GM18861 (cell line): ENCODE measurements at regions not wholly inside any gene's neighbourhood (a gene's known extent, or its start where the extent isn't known, plus 50 kb on each side); places are given as distances from the start of the nearest gene placed in this dataset.

ENCODE experiments used
- ATAC-seq: cut with Tn5 transposase; IDR thresholded peaks from one replicate; pipeline ENCODE4 v1.9.1; 2021; ENCODE audit not compliant: unreplicated experiment

DNA sequence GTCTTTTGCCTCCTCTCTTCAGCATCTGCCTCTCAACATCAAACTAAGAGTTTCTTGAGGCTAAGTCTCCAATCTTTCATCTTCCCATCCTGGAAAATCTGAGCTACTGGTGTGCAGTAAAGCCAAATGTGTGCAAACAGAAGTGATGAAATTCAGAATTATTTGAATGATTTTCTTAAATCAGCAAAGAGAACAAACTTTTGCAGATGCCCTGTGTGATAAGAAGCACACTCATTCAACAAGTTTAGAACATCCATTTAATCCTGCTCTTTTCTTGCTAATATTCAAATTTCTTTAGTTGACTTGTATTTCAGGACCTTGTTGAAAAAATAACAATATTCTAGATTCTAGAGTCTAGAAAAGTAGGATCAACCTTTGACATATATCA, 1374.9 kb upstream of the CELF4 start:
- peak; percentile 30 for ATAC-seq

DNA sequence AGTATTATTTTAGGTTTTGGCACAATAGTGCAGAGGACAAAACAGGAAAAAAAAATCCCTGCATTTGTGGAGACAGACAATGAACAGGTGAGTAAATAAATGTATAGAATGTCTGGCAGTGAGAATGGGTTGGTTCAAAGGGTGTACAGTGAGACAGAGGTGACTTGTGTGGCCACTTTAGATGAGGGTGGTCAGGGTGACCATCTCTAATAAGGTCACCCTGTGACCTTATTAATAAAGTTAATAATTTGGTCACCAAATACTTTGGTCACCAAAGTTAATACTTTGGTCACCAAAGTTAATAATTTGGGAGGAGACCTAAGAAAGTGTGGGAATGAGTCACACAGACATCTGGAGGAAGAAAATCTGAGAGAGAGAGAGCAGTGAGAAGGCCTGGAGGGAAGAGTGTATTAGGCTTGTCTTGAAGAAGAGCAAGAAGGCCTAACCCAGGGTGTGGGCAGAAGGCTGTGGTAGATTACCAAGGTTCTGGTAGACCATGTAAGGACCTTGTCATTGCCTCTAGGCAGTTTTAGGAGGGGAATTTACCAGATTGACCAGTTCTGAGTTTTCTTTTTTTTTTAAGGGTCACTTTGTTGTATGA, 1368.4 kb upstream of the CELF4 start:
- peak; percentile 87 for ATAC-seq

DNA sequence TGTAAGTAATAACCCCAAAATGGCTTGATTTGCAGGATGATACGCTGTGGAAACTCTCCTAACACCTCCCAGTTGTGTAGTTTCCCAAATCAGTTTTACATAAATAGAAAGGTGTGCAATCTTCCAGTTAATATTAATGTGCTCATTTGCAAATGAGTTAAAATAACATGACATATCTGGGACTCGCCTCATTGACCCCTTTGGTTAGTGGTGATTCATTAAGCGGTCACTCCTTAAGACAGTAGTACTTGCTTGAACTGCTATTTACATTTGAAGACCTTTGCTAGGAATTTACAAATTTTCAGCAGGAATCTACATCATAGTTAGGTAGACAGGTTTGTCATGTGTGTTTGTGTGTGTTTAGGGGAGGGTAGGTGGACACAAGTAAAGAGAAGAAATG, 1367.7 kb upstream of the CELF4 start:
- peak; percentile 33 for ATAC-seq

DNA sequence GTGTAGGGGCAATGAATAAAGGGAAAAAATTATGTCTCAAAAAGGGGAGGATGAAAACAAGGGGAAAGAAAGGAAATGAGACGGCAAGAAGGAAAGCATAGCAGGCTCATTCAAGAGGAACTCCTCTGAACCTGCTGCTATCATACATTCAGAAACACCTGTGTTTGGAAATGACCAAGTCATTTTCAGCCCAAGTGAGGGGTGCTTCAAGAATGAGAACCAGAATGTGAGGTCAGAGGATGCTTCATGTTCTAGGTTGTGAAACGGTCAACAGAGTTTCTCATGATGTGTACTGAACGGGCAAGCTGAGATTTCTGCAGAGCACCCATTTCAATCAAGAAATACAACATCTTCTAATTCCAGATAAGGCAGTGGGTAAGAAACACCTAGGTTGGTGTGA, 1367.2 kb upstream of the CELF4 start:
- peak; percentile 37 for ATAC-seq

DNA sequence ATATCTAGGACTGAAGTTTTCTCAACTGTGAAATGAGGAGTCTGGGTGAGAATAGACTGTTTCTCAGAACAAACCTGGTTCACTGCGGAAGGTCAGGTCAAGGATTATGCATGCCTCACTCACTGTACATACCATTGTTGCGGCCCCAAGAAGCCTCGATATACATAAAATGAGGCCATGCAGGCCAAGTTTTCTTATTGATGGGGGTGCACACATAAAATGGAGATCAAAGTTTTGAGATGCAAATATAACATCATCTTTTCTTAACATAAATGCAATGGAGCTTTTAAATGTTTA, 1366.1 kb upstream of the CELF4 start:
- no peak for ATAC-seq

DNA sequence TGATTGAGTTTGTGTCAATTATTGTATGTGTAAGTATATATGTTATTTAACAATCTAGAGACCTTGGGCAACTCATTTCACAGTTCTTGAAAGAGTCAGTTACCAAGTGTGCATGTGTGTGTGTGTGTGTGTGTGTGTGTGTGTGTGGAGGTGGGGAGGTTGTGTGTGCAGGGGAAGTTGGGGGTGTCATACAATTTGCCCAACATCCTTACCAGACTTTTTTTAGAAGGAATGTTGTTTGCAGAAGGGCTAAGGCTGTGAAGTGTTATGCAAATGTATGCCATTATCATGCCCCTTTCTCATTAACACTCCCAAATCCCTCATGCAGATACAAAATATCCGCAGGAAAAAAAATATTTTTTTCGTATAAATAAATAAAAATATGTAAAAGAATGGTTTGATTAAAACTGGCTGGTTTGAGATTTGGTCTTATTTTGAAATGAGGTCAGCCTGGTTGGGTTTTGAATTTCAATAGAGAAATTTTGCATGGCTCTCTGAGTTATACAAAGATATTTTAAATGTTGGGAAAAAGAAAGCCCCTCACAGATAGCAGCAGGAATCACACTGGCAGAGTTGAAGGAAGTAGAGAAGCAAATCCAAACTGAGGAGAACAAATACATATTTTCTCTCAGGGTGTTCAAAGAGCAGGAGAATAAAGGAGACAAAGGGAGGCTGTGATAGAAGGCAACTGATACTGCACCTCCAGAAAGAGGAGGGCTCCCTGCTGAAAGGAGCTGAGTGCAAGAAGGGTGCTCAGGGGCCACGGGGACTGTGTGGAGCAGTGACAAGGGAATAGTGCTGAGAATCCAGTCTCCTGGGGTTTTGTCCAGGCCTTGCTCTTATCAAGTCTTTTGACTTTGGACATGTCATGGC, 1365.5 kb upstream of the CELF4 start:
- ATAC-seq: no peak

DNA sequence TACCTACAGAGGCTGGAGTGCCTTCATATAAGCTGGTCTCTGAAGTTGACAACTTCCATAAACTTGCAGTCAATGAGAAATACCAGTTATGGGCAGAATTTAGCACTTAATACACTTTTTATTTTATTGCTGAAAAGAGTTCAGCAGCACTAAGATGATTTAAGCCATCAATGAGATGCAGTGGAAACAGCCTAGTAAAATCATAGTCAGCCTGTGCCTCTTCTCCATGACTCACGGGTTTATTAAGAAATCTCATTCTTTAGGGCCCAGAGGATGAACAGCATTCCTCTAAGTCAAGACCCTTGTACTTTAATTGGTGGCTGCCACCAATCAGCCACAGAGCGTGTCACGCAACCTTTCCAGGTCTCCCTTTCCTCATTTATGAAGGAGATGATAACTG, 1357.9 kb upstream of the CELF4 start:
- no peak for ATAC-seq

DNA sequence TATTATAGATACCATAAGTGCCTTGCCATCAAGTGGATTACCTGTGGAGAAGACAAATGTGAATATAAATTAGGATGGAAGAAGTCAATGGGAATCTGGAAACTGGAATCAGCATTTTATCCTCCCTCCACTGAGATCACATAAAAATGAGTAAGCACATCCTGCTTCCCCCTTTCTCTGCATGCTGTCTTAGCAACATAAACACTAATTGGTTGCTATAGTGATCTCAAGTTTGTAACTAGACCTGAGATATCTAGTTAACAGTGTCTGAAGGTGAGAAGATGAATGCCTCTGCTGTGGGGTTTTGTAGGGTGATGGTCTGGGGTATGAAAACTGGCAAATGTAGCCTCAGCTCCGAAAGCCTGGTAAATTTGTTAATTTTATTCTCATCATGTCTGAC, 1357.5 kb upstream of the CELF4 start:
- ATAC-seq: no peak

DNA sequence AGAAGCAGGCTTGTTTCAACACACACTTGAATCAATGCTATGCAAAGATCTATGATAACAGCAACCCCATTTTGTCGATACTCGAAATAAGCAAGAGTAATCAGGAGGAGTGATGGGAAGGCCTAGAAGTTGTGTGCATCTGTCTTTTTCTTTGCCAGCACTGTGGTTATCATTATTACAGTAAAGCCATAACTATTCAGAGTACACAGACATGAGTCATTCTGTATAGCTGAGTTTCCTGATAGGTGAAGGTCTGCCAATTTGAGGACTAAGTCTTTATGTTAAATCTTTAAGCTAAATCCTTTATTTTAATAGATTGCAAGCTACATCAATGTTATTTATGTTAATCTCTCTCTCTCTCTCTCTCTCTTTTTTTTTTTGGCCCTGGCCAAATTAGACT, 1344.4 kb upstream of the CELF4 start:
- no peak for ATAC-seq

DNA sequence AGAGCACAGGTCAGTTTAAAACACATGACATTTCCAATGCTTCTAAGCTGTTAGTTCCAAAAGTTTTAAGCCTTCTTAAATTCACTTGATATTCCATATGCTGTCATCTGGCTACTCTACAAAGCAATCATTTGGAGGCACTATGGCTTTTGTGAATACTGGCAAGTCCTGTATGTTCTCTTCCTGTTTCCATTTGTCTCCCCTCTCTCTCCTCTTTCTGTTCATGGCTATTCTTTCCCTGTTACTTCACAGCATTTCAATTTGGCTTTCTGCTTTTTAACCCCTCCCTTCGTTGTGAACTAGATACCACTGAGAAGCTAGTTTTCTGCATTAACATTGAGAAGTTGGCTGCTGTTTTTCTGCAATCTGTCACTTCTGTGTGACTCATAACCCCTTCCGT, 1337.2 kb upstream of the CELF4 start:
- ATAC-seq: no peak

DNA sequence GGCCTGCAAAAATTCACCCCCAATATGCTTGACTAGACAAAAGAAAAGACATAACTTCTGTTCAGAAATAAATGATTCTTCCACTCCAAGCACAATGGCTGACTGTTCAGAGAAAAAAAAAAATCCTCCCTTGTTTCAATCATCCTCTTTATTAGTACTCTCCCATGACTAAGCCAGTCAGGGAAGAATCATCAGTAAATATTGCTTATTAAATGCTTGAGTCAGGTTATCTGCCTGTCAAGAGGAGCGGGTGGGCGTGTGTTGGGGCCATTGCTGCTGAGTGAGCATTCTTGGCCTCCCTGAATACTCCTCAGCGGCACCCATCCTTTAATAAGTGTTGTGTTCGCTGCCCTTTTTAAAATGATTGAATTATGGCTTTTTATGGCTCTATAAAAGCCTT, 1334.8 kb upstream of the CELF4 start:
- ATAC-seq: no peak

DNA sequence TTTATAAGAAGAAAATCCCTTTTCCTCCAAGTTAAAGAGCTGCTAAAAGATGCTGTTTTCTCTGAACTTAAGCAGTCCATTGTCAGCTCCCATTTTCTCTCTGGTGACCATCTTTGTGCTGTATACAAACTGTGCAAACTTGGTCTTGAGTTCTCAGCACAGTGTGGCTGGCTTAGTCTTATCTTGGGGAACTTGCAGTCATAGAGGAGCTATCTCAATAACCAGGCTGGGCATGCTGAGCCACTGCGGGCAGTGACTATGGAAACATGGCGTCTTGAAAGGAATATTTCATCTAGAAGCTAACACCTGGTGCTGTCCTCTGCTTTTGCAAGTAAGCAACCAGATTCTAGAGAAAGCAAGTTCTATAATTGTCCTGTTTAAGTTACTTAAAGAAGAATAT, 1334.4 kb upstream of the CELF4 start:
- no peak for ATAC-seq

DNA sequence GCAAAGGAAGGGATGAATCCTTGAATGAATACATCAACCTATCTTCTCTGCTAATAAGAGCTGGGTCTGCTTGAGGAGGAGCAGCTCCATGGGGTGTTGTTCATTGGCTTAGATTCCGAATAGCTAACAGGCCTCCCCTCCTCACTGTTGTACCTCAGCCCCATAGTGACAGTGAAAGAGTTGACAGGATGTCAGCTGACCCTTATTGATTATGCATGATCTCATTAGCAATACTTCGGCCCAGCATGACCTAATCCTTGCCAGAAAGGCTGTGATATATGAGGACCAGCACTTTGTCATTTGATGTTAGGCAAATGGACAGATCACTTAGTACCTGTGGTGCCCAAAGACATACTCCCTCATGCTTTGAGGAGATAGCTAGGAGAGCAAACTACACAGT, 1333.7 kb upstream of the CELF4 start:
- no peak for ATAC-seq

DNA sequence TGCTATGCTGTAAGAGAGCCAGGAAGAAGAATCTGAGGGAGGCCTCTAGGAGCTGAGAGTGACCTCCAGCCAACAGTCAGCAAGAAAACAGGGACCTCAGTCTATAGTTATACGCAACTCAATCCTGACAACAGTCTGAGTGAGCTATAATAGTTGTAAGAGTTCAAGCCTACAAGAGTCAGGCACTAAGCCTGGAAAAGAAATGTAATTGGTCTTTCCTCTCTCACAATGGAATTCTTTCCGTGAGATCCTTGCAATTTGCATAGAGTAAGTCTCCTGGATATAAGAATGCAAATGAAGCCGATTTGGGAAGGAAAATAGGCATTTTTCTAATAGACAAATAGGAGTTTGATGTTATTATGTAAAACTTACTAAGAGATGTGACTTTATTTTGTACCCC, 1332.6 kb upstream of the CELF4 start:
- no peak for ATAC-seq

DNA sequence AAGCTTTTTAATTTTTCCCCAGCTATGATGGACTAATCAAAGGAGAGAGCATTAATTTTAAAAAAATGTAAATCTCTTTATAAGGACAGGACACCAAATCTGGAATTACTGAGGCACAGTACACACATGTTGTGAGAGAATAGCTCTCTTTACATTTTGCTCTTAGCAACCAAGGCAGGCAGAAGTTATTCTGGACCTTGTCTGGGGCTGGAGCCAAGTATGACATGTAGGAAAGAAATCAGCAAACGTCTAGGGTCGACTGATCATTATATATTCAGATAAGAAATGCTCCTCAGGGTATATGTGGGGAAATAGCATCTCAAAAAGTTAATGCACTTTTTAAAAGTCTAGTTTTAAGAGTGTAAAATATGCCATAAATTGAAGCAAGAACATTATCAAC, 1330.0 kb upstream of the CELF4 start:
- no peak for ATAC-seq

DNA sequence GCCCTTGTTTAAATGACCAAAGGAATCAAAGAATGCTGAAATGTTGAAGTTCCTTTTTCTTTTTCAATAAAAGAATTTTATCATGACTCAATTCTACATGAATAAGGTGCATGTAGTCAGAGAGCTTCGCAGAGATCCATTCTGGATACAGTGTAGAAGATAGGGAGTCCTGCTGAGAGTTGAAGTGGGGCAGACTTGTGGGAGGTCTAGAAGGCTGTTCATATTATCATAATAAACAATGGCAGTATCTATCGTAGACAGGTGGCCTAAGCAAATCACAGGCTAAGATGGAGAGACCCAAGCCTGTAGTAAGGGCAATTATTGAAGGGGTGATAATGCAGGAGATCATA, 1322.0 kb upstream of the CELF4 start:
- no peak for ATAC-seq

DNA sequence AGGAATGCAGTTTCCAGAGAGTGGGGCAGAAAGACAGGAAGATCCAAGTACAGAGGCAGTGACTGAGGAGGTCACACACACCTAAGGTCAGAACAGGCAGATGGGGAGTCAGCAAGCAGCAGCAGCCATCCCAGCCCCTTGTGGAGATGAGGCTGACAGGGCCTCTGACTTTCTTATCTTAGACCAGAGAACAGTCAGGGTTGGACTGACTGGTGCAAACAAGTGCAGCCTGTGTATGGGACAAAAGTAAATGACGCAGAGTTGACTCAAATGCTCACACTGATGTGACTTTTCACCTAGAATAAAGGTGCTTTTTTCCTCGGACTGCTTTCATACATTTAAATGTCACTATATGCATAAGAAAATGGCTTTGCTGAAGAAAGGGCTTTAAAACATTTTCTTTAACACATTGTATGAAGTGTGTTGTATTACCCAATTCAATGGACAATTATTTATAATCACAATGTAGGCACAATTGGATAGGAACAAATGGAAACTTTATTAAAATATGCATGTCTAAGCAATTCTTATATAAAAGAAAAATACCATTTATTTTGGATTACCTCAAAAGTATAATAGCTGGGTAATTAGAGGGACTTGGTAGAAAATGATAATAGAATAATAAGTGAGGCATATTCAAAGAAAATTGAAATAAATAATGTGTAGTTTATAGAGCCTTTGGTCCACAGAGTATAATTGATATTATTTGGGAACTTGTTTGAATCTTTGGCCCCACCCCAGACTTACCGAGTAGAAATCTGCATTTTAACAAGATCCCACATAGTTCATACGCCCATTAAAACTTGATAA, 1321.5 kb upstream of the CELF4 start:
- no peak for ATAC-seq

DNA sequence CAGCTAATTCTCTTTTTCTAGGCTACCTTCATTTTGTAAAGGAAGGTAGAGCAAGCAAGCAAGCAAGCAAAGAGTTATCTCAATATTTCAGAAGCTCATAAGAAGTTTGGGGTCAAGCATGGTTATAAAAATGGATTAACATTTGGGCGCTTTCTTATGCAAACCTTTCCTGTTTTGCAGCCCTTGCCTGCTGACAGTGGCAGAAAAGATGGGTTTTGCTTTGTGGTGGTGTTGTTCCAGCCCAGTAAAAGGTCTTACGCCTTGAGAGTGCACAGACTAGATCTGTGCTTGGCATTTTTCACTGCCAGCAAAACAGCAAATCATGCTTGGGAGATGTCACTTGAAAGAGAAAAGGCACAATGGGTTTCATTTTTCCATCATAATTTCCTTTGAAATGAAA, 1320.6 kb upstream of the CELF4 start:
- ATAC-seq: no peak

DNA sequence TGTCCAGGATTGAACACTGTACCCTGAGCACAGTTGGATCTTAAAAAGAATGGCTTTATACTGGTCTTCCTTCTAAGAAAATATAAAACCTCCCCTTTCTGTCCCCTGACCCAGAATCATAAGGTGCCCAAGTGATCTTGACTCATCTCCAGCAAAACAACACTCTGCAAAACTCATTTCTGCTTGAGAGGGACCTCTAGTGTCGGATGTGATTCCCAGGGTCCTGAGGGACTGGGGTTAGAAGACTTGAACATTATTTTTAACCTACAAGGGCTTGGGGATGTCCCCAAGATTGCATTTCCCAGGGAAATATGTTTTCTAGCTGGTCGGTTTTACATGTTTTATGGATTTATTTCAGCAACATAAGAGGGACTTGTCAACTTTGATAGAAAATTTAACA, 1318.5 kb upstream of the CELF4 start:
- no peak for ATAC-seq

DNA sequence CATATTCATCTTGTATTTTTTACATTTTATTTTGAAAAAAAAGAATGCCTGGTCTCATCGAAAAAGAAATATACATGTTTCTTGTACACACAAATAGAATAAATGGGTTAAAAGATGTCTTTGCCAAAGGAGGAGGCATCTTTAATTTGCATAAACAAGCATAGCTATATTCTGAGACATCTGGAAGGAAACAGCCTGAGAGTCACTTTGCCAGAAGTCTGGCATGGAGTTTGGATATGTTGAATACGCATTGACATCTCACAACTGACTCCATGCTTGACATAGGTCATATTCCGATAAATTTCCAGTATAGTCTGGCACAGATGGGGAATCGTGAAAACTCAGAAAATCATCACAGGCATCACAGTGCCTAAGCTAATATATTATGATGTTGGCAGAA, 1317.5 kb upstream of the CELF4 start:
- ATAC-seq: no peak

DNA sequence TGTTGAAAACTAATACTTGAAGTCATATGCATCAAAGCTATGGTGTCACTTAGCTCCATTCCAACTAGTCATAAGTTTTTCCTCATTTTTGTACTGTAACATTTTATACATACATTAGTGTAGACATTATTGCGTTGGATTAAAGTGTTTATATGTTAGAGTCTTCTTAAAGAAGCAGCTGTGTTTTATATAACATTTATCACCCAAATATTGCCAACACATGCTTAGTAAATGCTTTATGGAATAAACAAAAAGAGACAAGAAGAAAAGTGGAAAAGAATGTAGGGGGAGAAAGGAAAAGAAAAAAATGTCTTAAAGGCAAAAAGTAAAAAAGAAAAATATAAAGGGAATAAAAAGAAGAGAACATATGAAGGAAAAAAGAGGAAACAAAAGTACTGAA, 1314.3 kb upstream of the CELF4 start:
- ATAC-seq: no peak

DNA sequence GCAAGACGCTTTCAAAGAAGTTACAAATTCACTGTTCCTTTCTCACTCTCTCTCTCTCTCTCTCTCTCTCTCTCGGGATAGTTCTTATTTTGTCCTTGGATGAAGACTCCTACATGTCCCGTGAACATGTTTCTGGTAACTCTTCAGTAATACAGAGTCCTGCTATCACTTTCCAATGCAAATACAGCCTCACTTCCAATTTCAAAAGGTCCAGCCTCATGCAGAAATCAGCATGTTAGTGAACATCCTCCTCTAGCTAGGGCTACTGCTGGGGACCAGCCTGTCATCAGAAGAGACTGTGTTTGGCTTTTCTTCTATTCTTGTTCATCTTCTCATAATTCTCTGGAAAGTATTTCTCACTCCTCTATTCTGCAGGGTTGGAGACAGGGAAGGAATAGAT, 1306.7 kb upstream of the CELF4 start:
- ATAC-seq: no peak
